SU-DHL-6 (cell line): ENCODE measurements at regions not wholly inside any gene's neighbourhood (a gene's known extent, or its start where the extent isn't known, plus 50 kb on each side); places are given as distances from the start of the nearest gene placed in this dataset.

Source experiments
- H2AFZ ChIP-seq: fragments of 200-600 bp; sonication (generic); 2 replicates; pipeline ENCODE4 v1.6.1; 2014; ENCODE audit warnings: low read depth, mild to moderate bottlenecking, moderate library complexity, mixed read lengths, antibody characterized with exemption, low read length; ENCODE audit not compliant: severe bottlenecking
- H3F3A ChIP-seq: fragments of 200-600 bp; shearing (Covaris generic); 2 replicates; pipeline ENCODE4 v1.6.0; 2016; ENCODE audit warnings: antibody characterized with exemption, mild to moderate bottlenecking; ENCODE audit not compliant: insufficient read depth
- H3K27ac ChIP-seq: fragments of 200-600 bp; sonication (generic); 2 replicates; pipeline ENCODE4 v1.5.1; 2016; ENCODE audit warnings: low read depth, mild to moderate bottlenecking, low read length, moderate library complexity, mixed read lengths
- H3K27me3 ChIP-seq: fragments of 200-600 bp; sonication (generic), shearing (Covaris generic); 2 replicates; pipeline ENCODE4 v1.6.0; 2014; ENCODE audit warnings: mild to moderate bottlenecking, low read length
- H3K36me3 ChIP-seq: fragments of 200-600 bp; sonication (generic); 2 replicates; pipeline ENCODE4 v1.6.1; 2014; ENCODE audit warnings: mild to moderate bottlenecking, low read length, mixed read lengths
- H3K4me2 ChIP-seq: fragments of 300-600, 200-600 bp; shearing (Covaris generic), sonication (generic); 2 replicates; pipeline ENCODE4 v1.6.0; 2014; ENCODE audit warnings: low read length, low read depth, mild to moderate bottlenecking; ENCODE audit not compliant: poor library complexity, severe bottlenecking
- H3K4me3 ChIP-seq: fragments of 200-600 bp; sonication (generic); 2 replicates; pipeline ENCODE4 v1.5.1; 2014; ENCODE audit warnings: antibody characterized with exemption, low read length, mild to moderate bottlenecking, mixed read lengths; ENCODE audit not compliant: insufficient read depth, poor library complexity, severe bottlenecking
- H3K79me2 ChIP-seq: fragments of 200-600 bp; sonication (generic); 2 replicates; pipeline ENCODE4 v1.6.1; 2014; ENCODE audit warnings: mild to moderate bottlenecking, low read length, moderate library complexity; ENCODE audit not compliant: insufficient read depth
- H3K9ac ChIP-seq: fragments of 200-600 bp; sonication (generic); 2 replicates; pipeline ENCODE4 v1.7.0; 2014; ENCODE audit warnings: mild to moderate bottlenecking, low read length
- H3K9me2 ChIP-seq: fragments of 200-600 bp; sonication (generic); replicated peaks from 2 replicates; pipeline ENCODE4 v1.6.1; 2014; ENCODE audit warnings: low read length; ENCODE audit not compliant: insufficient read depth
- H3K9me3 ChIP-seq: fragments of 200-600 bp; sonication (generic); 2 replicates; pipeline ENCODE4 v1.6.1; 2014; ENCODE audit warnings: low read length, mixed read lengths; ENCODE audit not compliant: insufficient read depth
- H4K20me1 ChIP-seq: fragments of 200-600 bp; sonication (generic); 2 replicates; pipeline ENCODE4 v1.6.1; 2014; ENCODE audit warnings: low read depth, mild to moderate bottlenecking, antibody characterized with exemption, low read length, moderate library complexity, mixed read lengths
- EZH2phosphoT487 ChIP-seq: fragments of 200-600 bp; sonication (generic), shearing (Covaris generic); conservative IDR thresholded peaks from 2 replicates; pipeline ENCODE4 v1.6.1; 2018; ENCODE audit warnings: mild to moderate bottlenecking, antibody characterized with exemption, low read length, moderate library complexity, mixed read lengths
- TF ChIP-seq, protein P1 (sequence below): fragments of 200-600 bp; sonication (generic); IDR thresholded peaks from one replicate; pipeline ENCODE4 v1.5.1; 2017; ENCODE audit warnings: antibody characterized with exemption, mild to moderate bottlenecking, low read length, moderate library complexity; ENCODE audit not compliant: insufficient read depth, poor library complexity, severe bottlenecking

DNA sequence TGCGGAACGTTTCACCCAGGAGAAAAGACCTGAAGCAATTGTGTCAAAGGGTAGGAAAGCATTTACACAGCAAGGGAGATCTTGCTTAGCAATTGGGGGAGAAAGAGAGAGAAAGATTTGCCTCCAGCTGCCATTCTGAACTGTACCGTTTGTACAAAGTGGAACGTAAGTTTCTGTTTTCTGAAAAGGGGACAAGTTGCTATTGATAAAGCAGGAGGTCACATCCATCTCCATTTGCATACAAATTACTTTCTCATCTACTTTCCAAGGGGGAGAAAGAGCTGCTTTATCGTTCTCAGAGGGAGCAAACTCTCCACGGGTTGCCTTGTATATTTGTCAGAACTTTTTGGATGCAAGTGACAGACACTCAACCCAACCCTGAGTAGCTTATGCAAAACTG is 92.0 kb upstream of the CARD11 start:
- no peaks in the 10 kb centered on the region for H3K79me2 ChIP-seq
- no peaks in the 10 kb centered on the region for H3K9me2 ChIP-seq
- no peak overlapping the region for H3K27ac ChIP-seq
- H4K20me1 ChIP-seq, result no peaks in the 10 kb centered on the region
- H3F3A ChIP-seq, result no peaks in the 10 kb centered on the region
- H3K27me3 ChIP-seq, result no peaks in the 10 kb centered on the region
- TF ChIP-seq EZH2phosphoT487, result no peak
- TF ChIP-seq, protein P1, sequence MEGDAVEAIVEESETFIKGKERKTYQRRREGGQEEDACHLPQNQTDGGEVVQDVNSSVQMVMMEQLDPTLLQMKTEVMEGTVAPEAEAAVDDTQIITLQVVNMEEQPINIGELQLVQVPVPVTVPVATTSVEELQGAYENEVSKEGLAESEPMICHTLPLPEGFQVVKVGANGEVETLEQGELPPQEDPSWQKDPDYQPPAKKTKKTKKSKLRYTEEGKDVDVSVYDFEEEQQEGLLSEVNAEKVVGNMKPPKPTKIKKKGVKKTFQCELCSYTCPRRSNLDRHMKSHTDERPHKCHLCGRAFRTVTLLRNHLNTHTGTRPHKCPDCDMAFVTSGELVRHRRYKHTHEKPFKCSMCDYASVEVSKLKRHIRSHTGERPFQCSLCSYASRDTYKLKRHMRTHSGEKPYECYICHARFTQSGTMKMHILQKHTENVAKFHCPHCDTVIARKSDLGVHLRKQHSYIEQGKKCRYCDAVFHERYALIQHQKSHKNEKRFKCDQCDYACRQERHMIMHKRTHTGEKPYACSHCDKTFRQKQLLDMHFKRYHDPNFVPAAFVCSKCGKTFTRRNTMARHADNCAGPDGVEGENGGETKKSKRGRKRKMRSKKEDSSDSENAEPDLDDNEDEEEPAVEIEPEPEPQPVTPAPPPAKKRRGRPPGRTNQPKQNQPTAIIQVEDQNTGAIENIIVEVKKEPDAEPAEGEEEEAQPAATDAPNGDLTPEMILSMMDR, result no peak
- H3K9me3 ChIP-seq, result no peaks in the 10 kb centered on the region
- H3K4me3 ChIP-seq, result no peak overlapping the region
- no peak overlapping the region for H3K9ac ChIP-seq
- H3K4me2 ChIP-seq, result no peak overlapping the region
- H3K36me3 ChIP-seq, result no peaks in the 10 kb centered on the region
- H2AFZ ChIP-seq, result no peak overlapping the region

DNA sequence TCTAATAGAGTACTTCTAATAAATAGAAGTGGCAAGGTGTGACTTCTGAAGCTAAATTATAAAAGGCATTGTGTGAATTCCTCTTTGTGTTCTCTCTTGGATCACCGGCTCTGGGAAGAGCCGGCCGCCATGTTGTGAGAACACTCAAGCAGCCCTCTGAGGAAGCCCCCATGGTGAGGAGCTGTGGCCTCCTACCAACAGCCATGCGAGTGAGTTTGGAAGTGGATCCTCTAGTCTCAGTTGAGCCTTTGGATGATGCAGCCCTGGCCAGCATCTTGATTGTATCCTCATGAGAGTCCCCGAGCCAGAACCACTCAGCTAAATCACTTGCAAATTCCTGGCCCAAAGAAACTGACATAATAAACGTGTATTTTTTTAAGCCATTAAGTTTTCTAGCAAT is 94.5 kb upstream of the CARD11 start:
- H3K9me2 ChIP-seq, result no peaks in the 10 kb centered on the region
- no peaks in the 10 kb centered on the region for H3K9me3 ChIP-seq
- no peaks in the 10 kb centered on the region for H3F3A ChIP-seq
- TF ChIP-seq, protein P1, result no peak
- TF ChIP-seq EZH2phosphoT487, result no peak
- no peak overlapping the region for H3K4me2 ChIP-seq
- no peak overlapping the region for H2AFZ ChIP-seq
- H4K20me1 ChIP-seq, result no peaks in the 10 kb centered on the region
- no peaks in the 10 kb centered on the region for H3K36me3 ChIP-seq
- H3K4me3 ChIP-seq, result no peak overlapping the region
- no peaks in the 10 kb centered on the region for H3K79me2 ChIP-seq
- H3K27me3 ChIP-seq, result no peaks in the 10 kb centered on the region
- H3K9ac ChIP-seq, result no peak overlapping the region
- no peak overlapping the region for H3K27ac ChIP-seq

DNA sequence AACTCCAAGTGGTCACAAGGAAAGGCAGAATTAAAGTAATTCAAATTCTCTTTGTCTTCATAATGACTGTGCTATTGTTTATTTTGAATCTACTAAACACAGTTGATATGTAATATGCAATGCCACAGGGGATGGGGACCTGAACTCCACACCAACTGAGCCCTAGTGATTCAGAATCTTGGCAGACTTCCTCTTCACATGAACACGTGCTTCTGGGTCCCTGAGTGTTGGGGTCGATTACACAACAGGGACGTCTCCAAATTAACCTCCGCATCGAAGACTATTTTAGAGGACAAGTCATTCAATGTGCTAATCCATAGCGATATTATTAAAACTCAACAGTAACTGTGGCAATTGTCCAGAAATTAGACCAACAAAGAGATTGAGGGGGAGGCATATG is 95.3 kb upstream of the CARD11 start:
- Histone ChIP-seq H3K4me2 (no peak overlapping the region), H3K9me2 (no peaks in the 10 kb centered on the region), H3F3A (no peaks in the 10 kb centered on the region), H3K27me3 (no peaks in the 10 kb centered on the region), H3K4me3 (no peak overlapping the region), H3K9me3 (no peaks in the 10 kb centered on the region), H3K27ac (no peak overlapping the region), H4K20me1 (no peaks in the 10 kb centered on the region), H2AFZ (no peak overlapping the region), H3K9ac (no peak overlapping the region), H3K79me2 (no peaks in the 10 kb centered on the region), H3K36me3 (no peaks in the 10 kb centered on the region)
- TF ChIP-seq, protein P1, result no peak
- no peak for TF ChIP-seq EZH2phosphoT487

DNA sequence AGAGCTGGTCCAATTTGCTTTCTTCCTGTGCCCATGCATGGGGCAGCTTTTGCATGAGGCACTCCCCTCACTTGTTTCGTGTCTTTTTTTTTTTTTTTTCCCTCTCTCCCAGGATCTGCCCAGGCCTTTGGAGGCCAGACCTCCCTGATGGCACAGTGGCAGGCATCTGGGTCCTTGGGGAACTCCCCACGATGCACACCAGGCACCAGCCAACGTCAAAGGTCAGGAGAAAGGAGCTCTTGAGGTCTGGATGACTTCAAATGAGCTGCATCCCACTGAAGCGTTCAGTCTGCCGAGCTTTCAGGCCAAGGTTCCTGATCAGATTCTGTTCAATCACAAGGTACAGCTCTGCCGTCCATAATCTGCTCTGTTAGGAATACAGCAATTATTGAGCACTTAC is 97.2 kb upstream of the CARD11 start:
- Histone ChIP-seq H3K79me2 (no peaks in the 10 kb centered on the region), H3K4me2 (no peak overlapping the region), H3K9ac (no peak overlapping the region)

More for the DNA sequence above, 97.2 kb upstream of the CARD11 start:
- Histone ChIP-seq H3K9me3 (no peaks in the 10 kb centered on the region), H4K20me1 (no peaks in the 10 kb centered on the region), H2AFZ (no peak overlapping the region), H3K27me3 (no peaks in the 10 kb centered on the region), H3K4me3 (no peak overlapping the region), H3F3A (no peaks in the 10 kb centered on the region), H3K36me3 (no peaks in the 10 kb centered on the region), H3K27ac (no peak overlapping the region), H3K9me2 (no peaks in the 10 kb centered on the region)
- TF ChIP-seq, protein P1, result no peak
- TF ChIP-seq EZH2phosphoT487, result no peak
